ENCODE measurements at regions not wholly inside any gene's neighbourhood (a gene's known extent, or its start where the extent isn't known, plus 50 kb on each side); places are given as distances from the start of the nearest gene placed in this dataset.

GRCh38 chr16:64499211-64499610 lies 622.7 kb downstream of the CDH11 start:
- TF ChIP-seq EGR1 (IDR thresholded peaks at IDR 0.05) (no peak), YY1 (IDR thresholded peaks at IDR 0.05; ENCODE audit: low read depth) (no peak), MAX (IDR thresholded peaks at IDR 0.05) (no peak), EP300 (IDR thresholded peaks at IDR 0.05; ENCODE audit: borderline replicate concordance) (no peak), NFIC (IDR thresholded peaks at IDR 0.05) (no peak), CREB1 (IDR thresholded peaks at IDR 0.05; ENCODE audit: low read depth) (no peak), TCF12 (IDR thresholded peaks at IDR 0.05; ENCODE audit: low read depth) (no peak), REST (IDR thresholded peaks at IDR 0.05; ENCODE audit: low read depth) (no peak), TEAD4 (IDR thresholded peaks at IDR 0.05) (no peak), ZBTB7A (IDR thresholded peaks at IDR 0.05; ENCODE audit: low read depth) (no peak), TAF1 (IDR thresholded peaks at IDR 0.05; ENCODE audit: low read depth) (no peak), CEBPB (IDR thresholded peaks at IDR 0.05) (no peak)
- TF ChIP-seq, protein P1, sequence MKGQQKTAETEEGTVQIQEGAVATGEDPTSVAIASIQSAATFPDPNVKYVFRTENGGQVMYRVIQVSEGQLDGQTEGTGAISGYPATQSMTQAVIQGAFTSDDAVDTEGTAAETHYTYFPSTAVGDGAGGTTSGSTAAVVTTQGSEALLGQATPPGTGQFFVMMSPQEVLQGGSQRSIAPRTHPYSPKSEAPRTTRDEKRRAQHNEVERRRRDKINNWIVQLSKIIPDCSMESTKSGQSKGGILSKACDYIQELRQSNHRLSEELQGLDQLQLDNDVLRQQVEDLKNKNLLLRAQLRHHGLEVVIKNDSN (IDR thresholded peaks at IDR 0.05), result no peak

DNA sequence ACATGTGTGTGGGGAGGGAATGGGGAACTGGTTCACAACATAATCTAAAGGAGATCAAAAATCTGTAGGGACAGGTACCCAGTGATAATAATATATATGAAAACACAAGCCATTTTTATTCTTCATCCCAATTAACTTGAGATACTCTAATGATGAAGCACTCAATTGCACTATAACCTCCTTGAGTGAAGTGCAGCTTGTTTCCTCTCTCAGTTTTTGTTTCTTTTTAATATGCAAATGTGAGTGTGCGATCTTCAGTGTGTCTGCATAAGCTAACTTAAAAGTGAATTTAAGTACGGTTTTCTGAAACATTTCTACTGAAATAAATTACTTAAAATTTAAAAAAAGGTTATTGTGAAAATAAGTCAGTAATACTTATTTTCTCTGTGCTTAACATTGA lies 623.5 kb downstream of the CDH11 start:
- TF ChIP-seq TEAD4 (IDR thresholded peaks at IDR 0.05) (no peak), EP300 (IDR thresholded peaks at IDR 0.05; ENCODE audit: borderline replicate concordance) (no peak), REST (IDR thresholded peaks at IDR 0.05; ENCODE audit: low read depth) (no peak), MAX (IDR thresholded peaks at IDR 0.05) (no peak), ZBTB7A (IDR thresholded peaks at IDR 0.05; ENCODE audit: low read depth) (no peak), TAF1 (IDR thresholded peaks at IDR 0.05; ENCODE audit: low read depth) (no peak), YY1 (IDR thresholded peaks at IDR 0.05; ENCODE audit: low read depth) (no peak), TCF12 (IDR thresholded peaks at IDR 0.05; ENCODE audit: low read depth) (no peak), NFIC (IDR thresholded peaks at IDR 0.05) (no peak), CREB1 (IDR thresholded peaks at IDR 0.05; ENCODE audit: low read depth) (no peak), CEBPB (IDR thresholded peaks at IDR 0.05) (no peak), EGR1 (IDR thresholded peaks at IDR 0.05) (no peak)

GRCh38 chr16:64493709-64494108 lies 628.2 kb downstream of the CDH11 start:
- TF ChIP-seq TAF1 (IDR thresholded peaks at IDR 0.05; ENCODE audit: low read depth) (no peak), ZBTB7A (IDR thresholded peaks at IDR 0.05; ENCODE audit: low read depth) (no peak), CREB1 (IDR thresholded peaks at IDR 0.05; ENCODE audit: low read depth) (no peak), YY1 (IDR thresholded peaks at IDR 0.05; ENCODE audit: low read depth) (no peak), REST (IDR thresholded peaks at IDR 0.05; ENCODE audit: low read depth) (no peak), CEBPB (IDR thresholded peaks at IDR 0.05) (no peak), EP300 (IDR thresholded peaks at IDR 0.05; ENCODE audit: borderline replicate concordance) (no peak), TEAD4 (IDR thresholded peaks at IDR 0.05) (no peak), EGR1 (IDR thresholded peaks at IDR 0.05) (no peak), MAX (IDR thresholded peaks at IDR 0.05) (no peak), RAD21 (IDR thresholded peaks at IDR 0.05; ENCODE audit: low read depth) (no peak), FOXM1 (IDR thresholded peaks at IDR 0.05; ENCODE audit: borderline replicate concordance, low read depth) (no peak), TCF12 (IDR thresholded peaks at IDR 0.05; ENCODE audit: low read depth) (no peak), NFIC (IDR thresholded peaks at IDR 0.05) (no peak)
- TF ChIP-seq, protein P1 (IDR thresholded peaks at IDR 0.05), result no peak

DNA sequence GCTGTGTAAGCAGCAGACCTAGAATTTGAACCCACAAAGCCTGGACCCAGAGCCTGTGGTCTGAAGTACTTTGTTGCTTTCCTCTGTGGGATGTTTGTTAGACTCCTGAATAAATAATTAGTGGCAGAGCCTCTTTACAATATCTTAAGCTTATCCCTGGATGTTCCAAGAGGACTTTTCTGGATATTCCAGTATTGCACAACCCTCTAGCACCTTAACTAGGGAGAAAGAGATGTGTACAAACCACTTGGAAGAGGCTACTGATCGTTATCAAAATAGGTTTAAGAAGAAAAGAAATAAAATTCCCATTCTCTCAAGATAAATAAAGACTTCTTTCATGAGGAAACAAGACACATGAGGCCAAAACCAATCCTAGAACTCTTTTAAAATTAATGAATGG lies 632.4 kb downstream of the CDH11 start:
- TF ChIP-seq MAX (IDR thresholded peaks at IDR 0.05) (no peak), EP300 (IDR thresholded peaks at IDR 0.05; ENCODE audit: borderline replicate concordance) (no peak), NFIC (IDR thresholded peaks at IDR 0.05) (no peak), YY1 (IDR thresholded peaks at IDR 0.05; ENCODE audit: low read depth) (no peak), EGR1 (IDR thresholded peaks at IDR 0.05) (no peak), TAF1 (IDR thresholded peaks at IDR 0.05; ENCODE audit: low read depth) (no peak), TEAD4 (IDR thresholded peaks at IDR 0.05) (no peak), RAD21 (IDR thresholded peaks at IDR 0.05; ENCODE audit: low read depth) (no peak), ZBTB7A (IDR thresholded peaks at IDR 0.05; ENCODE audit: low read depth) (no peak), TCF12 (IDR thresholded peaks at IDR 0.05; ENCODE audit: low read depth) (no peak), FOXM1 (IDR thresholded peaks at IDR 0.05; ENCODE audit: borderline replicate concordance, low read depth) (no peak), CREB1 (IDR thresholded peaks at IDR 0.05; ENCODE audit: low read depth) (no peak), CEBPB (IDR thresholded peaks at IDR 0.05) (no peak), REST (IDR thresholded peaks at IDR 0.05; ENCODE audit: low read depth) (no peak)
- TF ChIP-seq, protein P1 (IDR thresholded peaks at IDR 0.05), result no peak
